ENCODE measurements at regions not wholly inside any gene's neighbourhood (a gene's known extent, or its start where the extent isn't known, plus 50 kb on each side); places are given as distances from the start of the nearest gene placed in this dataset.
A peak's percentile ranks its signal among the peaks of the same experiment; 100 is the strongest.

GRCh38 chr9:85430659-85431338 is 311.0 kb downstream of the AGTPBP1 start:
- no peak overlapping the region for H3K9ac ChIP-seq (ENCODE audit: insufficient read length, low read depth)
- H3K36me3 ChIP-seq (ENCODE audit: insufficient read depth, insufficient read length, low read length) = no peaks in the 10 kb centered on the region
- no peak overlapping the region for H3K4me3 ChIP-seq (ENCODE audit: insufficient read length, low read depth)
- H3K4me1 ChIP-seq (ENCODE audit: insufficient read depth, insufficient read length) = no peaks in the 10 kb centered on the region
- H3K27me3 ChIP-seq (ENCODE audit: insufficient read depth, insufficient read length) = no peaks in the 10 kb centered on the region
- no peaks in the 10 kb centered on the region for H3K9me3 ChIP-seq (ENCODE audit: insufficient read depth, low read length)
- DNase-seq (ENCODE audit: low read depth, low spot score) = no peak
- TF ChIP-seq YY1 (IDR thresholded peaks at IDR 0.05; ENCODE audit: insufficient read depth, insufficient read length) (no peak), ZNF274 (IDR thresholded peaks at IDR 0.05; ENCODE audit: low read depth, low read length) (no peak), SUZ12 (IDR thresholded peaks at IDR 0.05; ENCODE audit: extremely low read depth, insufficient read depth, insufficient read length) (no peak)

- H3K9me3 ChIP-seq (ENCODE audit: insufficient read depth, low read length) = peaks cover 8% of the 10 kb centered on the region; the same call in 1 of the 2 replicates
- no peak for DNase-seq (ENCODE audit: low read depth, low spot score)
- H3K9ac ChIP-seq (ENCODE audit: insufficient read length, low read depth) = no peak overlapping the region
- no peaks in the 10 kb centered on the region for H3K27me3 ChIP-seq (ENCODE audit: insufficient read depth, insufficient read length)
- TF ChIP-seq ZNF274 (IDR thresholded peaks at IDR 0.05; ENCODE audit: low read depth, low read length) (no peak), YY1 (IDR thresholded peaks at IDR 0.05; ENCODE audit: insufficient read depth, insufficient read length) (no peak), SUZ12 (IDR thresholded peaks at IDR 0.05; ENCODE audit: extremely low read depth, insufficient read depth, insufficient read length) (no peak)
- no peaks in the 10 kb centered on the region for H3K4me1 ChIP-seq (ENCODE audit: insufficient read depth, insufficient read length)
- no peaks in the 10 kb centered on the region for H3K36me3 ChIP-seq (ENCODE audit: insufficient read depth, insufficient read length, low read length)
- H3K4me3 ChIP-seq (ENCODE audit: insufficient read length, low read depth) = no peak overlapping the region
Measured at GRCh38 chr9:85428230-85428629, 313.5 kb downstream of the AGTPBP1 start.

GRCh38 chr9:85427772-85428171 is 314.0 kb downstream of the AGTPBP1 start:
- DNase-seq (ENCODE audit: low read depth, low spot score) = no peak
- Histone ChIP-seq H3K9me3 (ENCODE audit: insufficient read depth, low read length) (peaks cover 13% of the 10 kb centered on the region), H3K4me3 (ENCODE audit: insufficient read length, low read depth) (no peak overlapping the region), H3K9ac (ENCODE audit: insufficient read length, low read depth) (no peak overlapping the region), H3K4me1 (ENCODE audit: insufficient read depth, insufficient read length) (no peaks in the 10 kb centered on the region), H3K36me3 (ENCODE audit: insufficient read depth, insufficient read length, low read length) (no peaks in the 10 kb centered on the region), H3K27me3 (ENCODE audit: insufficient read depth, insufficient read length) (no peaks in the 10 kb centered on the region)
- TF ChIP-seq ZNF274 (IDR thresholded peaks at IDR 0.05; ENCODE audit: low read depth, low read length) (no peak), YY1 (IDR thresholded peaks at IDR 0.05; ENCODE audit: insufficient read depth, insufficient read length) (no peak), SUZ12 (IDR thresholded peaks at IDR 0.05; ENCODE audit: extremely low read depth, insufficient read depth, insufficient read length) (no peak)

GRCh38 chr9:85425153-85425611 is 316.6 kb downstream of the AGTPBP1 start:
- Histone ChIP-seq H3K9ac (ENCODE audit: insufficient read length, low read depth) (no peak overlapping the region), H3K4me3 (ENCODE audit: insufficient read length, low read depth) (no peak overlapping the region), H3K36me3 (ENCODE audit: insufficient read depth, insufficient read length, low read length) (no peaks in the 10 kb centered on the region), H3K27me3 (ENCODE audit: insufficient read depth, insufficient read length) (no peaks in the 10 kb centered on the region), H3K9me3 (ENCODE audit: insufficient read depth, low read length) (peaks cover 18% of the 10 kb centered on the region), H3K4me1 (ENCODE audit: insufficient read depth, insufficient read length) (no peaks in the 10 kb centered on the region)
- no peak for TF ChIP-seq ZNF274 (IDR thresholded peaks at IDR 0.05; ENCODE audit: low read depth, low read length)
- peak; percentile 83 for DNase-seq (ENCODE audit: low read depth, low spot score)

GRCh38 chr9:85423422-85423821 is 318.3 kb downstream of the AGTPBP1 start:
- no peak for DNase-seq (ENCODE audit: low read depth, low spot score)
- no peaks in the 10 kb centered on the region for H3K36me3 ChIP-seq (ENCODE audit: insufficient read depth, insufficient read length, low read length)
- TF ChIP-seq SUZ12 (IDR thresholded peaks at IDR 0.05; ENCODE audit: extremely low read depth, insufficient read depth, insufficient read length) (no peak), ZNF274 (IDR thresholded peaks at IDR 0.05; ENCODE audit: low read depth, low read length) (no peak), YY1 (IDR thresholded peaks at IDR 0.05; ENCODE audit: insufficient read depth, insufficient read length) (no peak)
- H3K4me3 ChIP-seq (ENCODE audit: insufficient read length, low read depth) = no peak overlapping the region
- peaks cover 18% of the 10 kb centered on the region for H3K9me3 ChIP-seq (ENCODE audit: insufficient read depth, low read length)
- no peaks in the 10 kb centered on the region for H3K27me3 ChIP-seq (ENCODE audit: insufficient read depth, insufficient read length)
- H3K9ac ChIP-seq (ENCODE audit: insufficient read length, low read depth) = no peak overlapping the region
- H3K4me1 ChIP-seq (ENCODE audit: insufficient read depth, insufficient read length) = no peaks in the 10 kb centered on the region

- Histone ChIP-seq H3K27me3 (ENCODE audit: insufficient read depth, insufficient read length) (no peaks in the 10 kb centered on the region), H3K4me3 (ENCODE audit: insufficient read length, low read depth) (no peak overlapping the region), H3K4me1 (ENCODE audit: insufficient read depth, insufficient read length) (no peaks in the 10 kb centered on the region), H3K9ac (ENCODE audit: insufficient read length, low read depth) (no peak overlapping the region), H3K9me3 (ENCODE audit: insufficient read depth, low read length) (peaks cover 18% of the 10 kb centered on the region), H3K36me3 (ENCODE audit: insufficient read depth, insufficient read length, low read length) (no peaks in the 10 kb centered on the region)
- no peak for DNase-seq (ENCODE audit: low read depth, low spot score)
- TF ChIP-seq ZNF274 (IDR thresholded peaks at IDR 0.05; ENCODE audit: low read depth, low read length) (no peak), SUZ12 (IDR thresholded peaks at IDR 0.05; ENCODE audit: extremely low read depth, insufficient read depth, insufficient read length) (no peak), YY1 (IDR thresholded peaks at IDR 0.05; ENCODE audit: insufficient read depth, insufficient read length) (no peak)
Measured at GRCh38 chr9:85421641-85422040, 320.1 kb downstream of the AGTPBP1 start.

- no peak for TF ChIP-seq SUZ12 (IDR thresholded peaks at IDR 0.05; ENCODE audit: extremely low read depth, insufficient read depth, insufficient read length)
- TF ChIP-seq YY1 (IDR thresholded peaks at IDR 0.05; ENCODE audit: insufficient read depth, insufficient read length) = no peak
- no peak for TF ChIP-seq ZNF274 (IDR thresholded peaks at IDR 0.05; ENCODE audit: low read depth, low read length)
- DNase-seq (ENCODE audit: low read depth, low spot score) = peak; percentile 81
- no peaks in the 10 kb centered on the region for H3K36me3 ChIP-seq (ENCODE audit: insufficient read depth, insufficient read length, low read length)
- H3K9me3 ChIP-seq (ENCODE audit: insufficient read depth, low read length) = peaks cover 18% of the 10 kb centered on the region
- H3K9ac ChIP-seq (ENCODE audit: insufficient read length, low read depth) = no peak overlapping the region
- H3K4me1 ChIP-seq (ENCODE audit: insufficient read depth, insufficient read length) = no peaks in the 10 kb centered on the region
- no peak overlapping the region for H3K4me3 ChIP-seq (ENCODE audit: insufficient read length, low read depth)
- H3K27me3 ChIP-seq (ENCODE audit: insufficient read depth, insufficient read length) = no peaks in the 10 kb centered on the region
Measured at GRCh38 chr9:85420750-85421149, 321.0 kb downstream of the AGTPBP1 start.

Data from NT2/D1 (cell line).